HG02884 (cell line): ENCODE measurements at regions not wholly inside any gene's neighbourhood (a gene's known extent, or its start where the extent isn't known, plus 50 kb on each side); places are given as distances from the start of the nearest gene placed in this dataset.

Experiments
- ATAC-seq: cut with Tn5 transposase; IDR thresholded peaks from one replicate; pipeline ENCODE4 v1.9.1; 2021; ENCODE audit warnings: mild to moderate bottlenecking, moderate library complexity; ENCODE audit not compliant: unreplicated experiment

GRCh38 chr13:106246242-106246641 lies 289.2 kb downstream of the EFNB2 start:
- no peak for ATAC-seq

- ATAC-seq: no peak
Measured at GRCh38 chr13:106243011-106243565, 292.4 kb downstream of the EFNB2 start.

GRCh38 chr13:106241974-106242953 lies 293.2 kb downstream of the EFNB2 start:
- no peak for ATAC-seq

GRCh38 chr13:106238690-106239089 lies 296.8 kb downstream of the EFNB2 start:
- no peak for ATAC-seq

GRCh38 chr13:106234636-106235035 lies 300.8 kb downstream of the EFNB2 start:
- no peak for ATAC-seq

- ATAC-seq: no peak
Measured at GRCh38 chr13:106233134-106233735, 302.2 kb downstream of the EFNB2 start.

GRCh38 chr13:106232681-106233080 lies 302.8 kb downstream of the EFNB2 start:
- ATAC-seq: no peak

GRCh38 chr13:106230450-106230849 lies 305.0 kb downstream of the EFNB2 start:
- no peak for ATAC-seq

GRCh38 chr13:106225126-106225525 lies 310.3 kb downstream of the EFNB2 start:
- no peak for ATAC-seq

- ATAC-seq: no peak
Measured at GRCh38 chr13:106220211-106220610, 315.3 kb downstream of the EFNB2 start.

- ATAC-seq: no peak
Measured at GRCh38 chr13:106213028-106213757, 322.3 kb downstream of the EFNB2 start.

- ATAC-seq: no peak
Measured at GRCh38 chr13:106212386-106213010, 323.0 kb downstream of the EFNB2 start.

GRCh38 chr13:106210324-106210723 lies 325.1 kb downstream of the EFNB2 start:
- no peak for ATAC-seq

GRCh38 chr13:106205871-106206270 lies 329.6 kb downstream of the EFNB2 start:
- no peak for ATAC-seq

GRCh38 chr13:106197496-106197895 lies 338.0 kb downstream of the EFNB2 start:
- no peak for ATAC-seq

GRCh38 chr13:106187501-106188095 lies 347.9 kb downstream of the EFNB2 start:
- no peak for ATAC-seq

GRCh38 chr13:106187101-106187500 lies 348.4 kb downstream of the EFNB2 start:
- ATAC-seq: no peak

GRCh38 chr13:106186366-106187030 lies 349.0 kb downstream of the EFNB2 start:
- no peak for ATAC-seq

GRCh38 chr13:106184790-106185189 lies 350.7 kb downstream of the EFNB2 start:
- ATAC-seq: no peak
